Esophagus squamous epithelium (tissue), 4 donors: ENCODE measurements at regions not wholly inside any gene's neighbourhood (a gene's known extent, or its start where the extent isn't known, plus 50 kb on each side); places are given as distances from the start of the nearest gene placed in this dataset.

Source experiments
- CTCF ChIP-seq, 6 experiments: fragments of 450-650 bp in 4 of 6; fragments of 200-600 bp in 2 of 6; sonication (generic) in 2 of 6; IDR thresholded peaks; one replicate each; pipeline ENCODE4 v1.5.1; 2016 to 2019; ENCODE audit warnings: antibody characterized with exemption in 6 of 6, mild to moderate bottlenecking in 4 of 6, moderate library complexity in 4 of 6
- POLR2A ChIP-seq, 4 donors: fragments of 450-650 bp; IDR thresholded peaks; one replicate each; pipeline ENCODE4 v1.6.1; 2017; ENCODE audit warnings: antibody characterized with exemption in 4 of 4, mild to moderate bottlenecking in 4 of 4, moderate library complexity in 3 of 4

DNA sequence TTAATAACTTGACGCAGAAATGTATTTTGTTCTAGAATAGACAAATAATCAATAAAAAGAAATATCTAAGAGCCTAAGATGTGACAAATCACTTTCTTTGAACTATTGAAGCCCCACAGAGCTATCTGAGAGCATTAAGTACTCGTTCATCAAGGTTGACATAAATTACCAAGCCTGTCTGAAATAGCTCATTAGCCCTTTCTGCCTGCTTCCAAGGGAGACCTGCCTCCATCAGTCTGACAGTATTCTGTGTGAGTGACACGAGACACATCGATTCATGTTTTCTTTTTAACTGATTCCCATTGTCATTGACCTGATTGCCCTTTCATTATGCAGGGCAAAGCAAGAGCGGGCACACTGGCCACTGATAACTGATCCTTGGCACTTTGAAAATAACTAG, 347.5 kb downstream of the KCNA4 start:
- no peak for TF ChIP-seq CTCF (IDR thresholded peaks at IDR 0.05)
- TF ChIP-seq POLR2A (IDR thresholded peaks at IDR 0.05): no peak
